GM12892 (cell line): ENCODE measurements at regions not wholly inside any gene's neighbourhood (a gene's known extent, or its start where the extent isn't known, plus 50 kb on each side); places are given as distances from the start of the nearest gene placed in this dataset.
"Not testable (repeated sequence)": the region's sequence is repeated elsewhere in the genome, so short reads cannot be mapped to it uniquely, and the experiment has no call there.

Experiments used
- DNase-seq: peaks from one replicate; pipeline ENCODE4 v3.0.0; 2011; ENCODE audit not compliant: insufficient read length
- FAIRE-seq: peaks from 2 replicates; lab custom pipeline; 2011; peaks lifted over from hg19 to GRCh38; lab: Jason Lieb, UNC
- POLR2A ChIP-seq: IDR thresholded peaks from 2 replicates; pipeline ENCODE4 v1.6.1; 2011; ENCODE audit warnings: low read depth, low read length, control low read depth
- POLR2AphosphoS5 ChIP-seq: IDR thresholded peaks from 2 replicates; pipeline ENCODE4 v1.6.1; 2011; ENCODE audit warnings: low read depth, low read length, control low read depth
- TAF1 ChIP-seq: IDR thresholded peaks from 2 replicates; pipeline ENCODE4 v1.6.1; 2011; ENCODE audit warnings: low read depth, mild to moderate bottlenecking, control low read depth, low read length, borderline replicate concordance

- DNase-seq (no peak), FAIRE-seq (peak; percentile 62)
- no peak for TF ChIP-seq POLR2AphosphoS5
- TF ChIP-seq POLR2A: no peak
- no peak for TF ChIP-seq TAF1
These were observed 121.8 kb downstream of the FAM170A start for GRCh38 chr5:119750887-119751733.

- FAIRE-seq (no peak), DNase-seq (no peak)
- TF ChIP-seq POLR2AphosphoS5 (no peak), POLR2A (no peak), TAF1 (no peak)
These were observed 122.4 kb downstream of the FAM170A start for GRCh38 chr5:119751734-119752094.

DNA sequence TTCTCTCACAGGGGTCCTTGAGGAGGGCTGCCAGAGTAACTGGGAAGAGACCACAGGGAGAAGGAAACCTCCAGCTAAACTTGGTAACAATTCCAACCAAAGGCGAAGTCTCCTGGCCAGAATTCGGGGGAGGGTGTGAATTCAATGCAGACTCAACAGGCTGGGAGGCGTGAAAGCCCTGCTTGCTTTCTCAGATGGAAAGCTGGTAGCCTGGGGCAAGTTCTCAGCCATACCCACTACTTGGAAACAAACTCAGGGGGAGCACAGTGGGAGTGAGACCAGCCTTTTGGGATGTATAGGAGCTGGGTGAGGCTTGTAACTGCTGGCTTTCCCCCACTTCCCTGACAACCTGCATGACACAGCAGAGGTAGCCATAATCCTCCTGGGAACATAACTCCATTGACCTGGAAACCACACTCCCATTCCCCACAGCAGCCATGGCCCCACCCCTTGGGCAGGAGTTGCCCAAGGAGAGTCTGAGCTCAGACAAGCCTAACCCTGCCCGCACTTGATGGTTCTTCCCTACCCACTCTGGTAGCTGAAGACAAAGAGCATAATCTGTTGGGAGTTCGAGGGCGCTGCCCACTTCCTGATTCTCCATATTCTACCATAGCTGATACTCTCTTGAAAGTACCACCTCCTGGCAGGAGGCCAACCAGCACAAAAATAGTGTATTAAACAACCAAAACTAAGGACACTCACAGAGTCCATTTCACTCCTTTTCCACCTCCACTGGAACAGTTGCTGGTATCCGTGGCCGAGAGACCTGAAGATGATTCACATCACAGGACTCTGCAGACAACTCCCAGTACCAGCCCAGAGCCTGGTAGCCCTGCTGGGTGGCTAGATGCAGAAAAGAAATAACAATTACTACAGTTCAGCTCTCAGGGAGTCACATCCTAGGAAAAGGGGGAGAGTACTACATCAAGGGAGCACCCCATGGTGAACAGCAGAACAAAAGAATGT is 123.8 kb downstream of the FAM170A start:
- no peak for FAIRE-seq
- TF ChIP-seq POLR2A (no peak), POLR2AphosphoS5 (no peak), TAF1 (no peak)
- no peak for DNase-seq

DNA sequence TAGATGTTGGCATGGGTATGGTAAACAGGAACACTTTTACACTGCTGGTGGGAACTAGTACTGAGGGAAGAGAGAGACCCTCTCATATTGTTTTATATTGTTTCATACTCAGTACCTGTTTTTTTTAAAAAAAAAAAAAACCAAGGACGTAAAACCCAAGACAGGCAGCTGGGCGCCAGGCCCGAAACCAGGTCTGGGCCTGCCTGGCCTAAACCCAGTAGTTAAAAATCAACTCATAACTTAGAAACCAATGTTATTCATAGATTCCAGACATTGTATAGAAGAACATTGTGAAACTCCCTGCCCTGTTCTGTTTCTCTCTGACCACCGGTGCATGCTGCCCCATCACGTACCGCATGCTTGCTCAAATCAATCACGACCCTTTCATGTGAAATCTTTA is 125.5 kb downstream of the FAM170A start:
- not testable (repeated sequence) for FAIRE-seq, DNase-seq

- DNase-seq (no peak), FAIRE-seq (no peak)
- TF ChIP-seq POLR2A: no peak
- no peak for TF ChIP-seq TAF1
- TF ChIP-seq POLR2AphosphoS5: no peak
These were observed 127.9 kb downstream of the FAM170A start for GRCh38 chr5:119757276-119757675.

- not testable (repeated sequence) for FAIRE-seq, DNase-seq
These were observed 140.6 kb downstream of the FAM170A start for GRCh38 chr5:119769695-119770693.

DNA sequence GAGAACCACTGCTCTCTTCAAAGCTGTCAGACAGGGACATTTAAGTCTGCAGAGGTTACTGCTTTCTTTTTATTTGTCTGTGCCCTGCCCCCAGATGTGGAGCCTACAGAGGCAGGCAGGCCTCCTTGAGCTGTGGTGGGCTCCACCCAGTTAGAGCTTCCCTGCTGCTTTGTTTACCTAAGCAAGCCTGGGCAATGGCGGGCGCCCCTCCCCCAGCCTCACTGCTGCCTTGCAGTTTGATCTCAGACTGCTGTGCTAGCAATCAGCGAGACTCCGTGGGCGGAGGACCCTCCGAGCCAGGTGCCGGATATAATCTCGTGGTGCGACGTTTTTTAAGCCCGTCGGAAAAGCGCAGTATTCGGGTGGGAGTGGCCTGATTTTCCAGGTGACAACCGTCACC is 150.8 kb downstream of the FAM170A start:
- not testable (repeated sequence) for FAIRE-seq, DNase-seq

- FAIRE-seq: no peak
- no peak for TF ChIP-seq POLR2A
- TF ChIP-seq TAF1: no peak
These were observed 155.7 kb downstream of the FAM170A start for GRCh38 chr5:119785057-119785456.

GRCh38 chr5:119789406-119790117 is 160.2 kb downstream of the FAM170A start:
- no peak for DNase-seq
- no peak for FAIRE-seq
- no peak for TF ChIP-seq POLR2A
- TF ChIP-seq POLR2AphosphoS5: no peak
- no peak for TF ChIP-seq TAF1

More at GRCh38 chr5:119785057-119785456, 155.7 kb downstream of the FAM170A start:
- DNase-seq: no peak

DNA sequence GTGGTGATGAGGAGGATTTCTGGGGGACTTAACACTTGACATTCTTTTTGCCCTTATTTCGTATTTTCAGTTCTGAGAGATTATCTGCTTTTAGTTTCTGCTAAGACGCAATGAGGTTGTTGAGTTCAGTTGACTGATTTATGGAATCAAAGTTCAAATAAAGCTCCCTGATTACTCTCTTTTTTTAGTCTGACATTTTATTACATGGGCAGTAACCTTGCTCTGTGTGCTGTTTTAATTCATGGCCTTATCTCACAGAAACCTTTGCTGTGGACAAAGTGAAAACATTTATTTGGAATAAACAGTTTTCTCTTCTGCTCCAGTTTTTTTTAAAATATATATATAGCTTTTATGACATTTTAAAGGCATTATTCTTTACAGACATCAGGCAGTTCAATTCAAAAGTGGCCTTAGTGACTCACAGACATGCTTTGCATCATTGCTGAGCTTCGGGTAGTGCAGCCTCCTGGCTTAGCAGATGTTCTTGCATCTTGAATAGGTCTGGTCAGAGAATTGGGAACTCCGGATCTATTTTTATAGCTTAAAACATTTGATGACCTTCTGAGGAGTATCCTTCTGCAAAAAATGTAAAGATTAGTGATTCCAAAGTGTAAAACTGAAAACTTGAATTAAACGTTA is 162.9 kb downstream of the FAM170A start:
- DNase-seq: no peak
- TF ChIP-seq TAF1: no peak
- no peak for TF ChIP-seq POLR2A
- TF ChIP-seq POLR2AphosphoS5: no peak
- no peak for FAIRE-seq
